NCI-H82 treated with DMSO at 0.1 percent for 48 hours (cell line): ENCODE measurements at regions not wholly inside any gene's neighbourhood (a gene's known extent, or its start where the extent isn't known, plus 50 kb on each side); places are given as distances from the start of the nearest gene placed in this dataset.

Experiments
- DNase-seq: peaks from one replicate; lab custom pipeline; 2025; ENCODE audit not compliant: unreplicated experiment; lab: John Stamatoyannopoulos, UW

- DNase-seq = no peak
These were observed 359.4 kb upstream of the RIOK2 start for GRCh38 chr5:97542469-97542868.

GRCh38 chr5:97543166-97543565 lies 360.1 kb upstream of the RIOK2 start:
- no peak for DNase-seq

- DNase-seq = no peak
These were observed 361.2 kb upstream of the RIOK2 start for GRCh38 chr5:97544240-97544639.

GRCh38 chr5:97544678-97545077 lies 361.6 kb upstream of the RIOK2 start:
- no peak for DNase-seq

- no peak for DNase-seq
These were observed 362.4 kb upstream of the RIOK2 start for GRCh38 chr5:97545446-97545845.

GRCh38 chr5:97545886-97546535 lies 363.0 kb upstream of the RIOK2 start:
- no peak for DNase-seq

GRCh38 chr5:97547430-97547829 lies 364.4 kb upstream of the RIOK2 start:
- no peak for DNase-seq

- no peak for DNase-seq
These were observed 365.1 kb upstream of the RIOK2 start for GRCh38 chr5:97547999-97548738.

- DNase-seq = no peak
These were observed 365.7 kb upstream of the RIOK2 start for GRCh38 chr5:97548739-97549080.

GRCh38 chr5:97549496-97549895 lies 366.4 kb upstream of the RIOK2 start:
- no peak for DNase-seq

- DNase-seq = no peak
These were observed 367.1 kb upstream of the RIOK2 start for GRCh38 chr5:97550164-97550563.

GRCh38 chr5:97550818-97551217 lies 367.8 kb upstream of the RIOK2 start:
- DNase-seq = no peak

- DNase-seq = no peak
These were observed 370.8 kb upstream of the RIOK2 start for GRCh38 chr5:97553604-97554452.

GRCh38 chr5:97554977-97555643 lies 372.1 kb upstream of the RIOK2 start:
- DNase-seq = no peak

- DNase-seq = no peak
These were observed 372.6 kb upstream of the RIOK2 start for GRCh38 chr5:97555644-97555981.

GRCh38 chr5:97559827-97560598 lies 377.0 kb upstream of the RIOK2 start:
- no peak for DNase-seq

GRCh38 chr5:97560599-97560993 lies 377.5 kb upstream of the RIOK2 start:
- no peak for DNase-seq

- DNase-seq = no peak
These were observed 380.1 kb upstream of the RIOK2 start for GRCh38 chr5:97563050-97563657.

GRCh38 chr5:97568382-97568781 lies 385.3 kb upstream of the RIOK2 start:
- DNase-seq = no peak

- DNase-seq = no peak
These were observed 387.2 kb upstream of the RIOK2 start for GRCh38 chr5:97570242-97570641.
